MV-4-11 (cell line): ENCODE measurements at regions not wholly inside any gene's neighbourhood (a gene's known extent, or its start where the extent isn't known, plus 50 kb on each side); places are given as distances from the start of the nearest gene placed in this dataset.
"Not testable (repeated sequence)": the region's sequence is repeated elsewhere in the genome, so short reads cannot be mapped to it uniquely, and the experiment has no call there.

Experiments
- DNase-seq: peaks from one replicate; lab custom pipeline; 2025; lab: John Stamatoyannopoulos, UW

DNA sequence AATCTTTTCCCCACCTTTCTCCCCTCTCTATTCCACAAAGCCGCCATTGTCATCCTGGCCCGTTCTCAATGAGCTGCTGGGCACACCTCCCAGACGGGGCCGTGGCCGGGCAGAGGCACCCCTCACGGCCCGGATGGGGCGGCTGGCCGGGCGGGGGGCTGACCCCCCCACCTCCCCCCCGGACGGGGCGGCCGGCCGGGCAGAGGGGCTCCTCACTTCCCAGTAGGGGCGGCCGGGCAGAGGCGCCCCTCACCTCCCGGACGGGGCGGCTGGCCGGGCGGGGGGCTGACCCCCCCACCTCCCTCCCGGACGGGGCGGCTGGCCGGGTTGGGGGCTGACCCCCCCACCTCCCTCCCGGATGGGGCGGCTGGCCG is 85.6 kb downstream of the OR2B2 start:
- not testable (repeated sequence) for DNase-seq

DNA sequence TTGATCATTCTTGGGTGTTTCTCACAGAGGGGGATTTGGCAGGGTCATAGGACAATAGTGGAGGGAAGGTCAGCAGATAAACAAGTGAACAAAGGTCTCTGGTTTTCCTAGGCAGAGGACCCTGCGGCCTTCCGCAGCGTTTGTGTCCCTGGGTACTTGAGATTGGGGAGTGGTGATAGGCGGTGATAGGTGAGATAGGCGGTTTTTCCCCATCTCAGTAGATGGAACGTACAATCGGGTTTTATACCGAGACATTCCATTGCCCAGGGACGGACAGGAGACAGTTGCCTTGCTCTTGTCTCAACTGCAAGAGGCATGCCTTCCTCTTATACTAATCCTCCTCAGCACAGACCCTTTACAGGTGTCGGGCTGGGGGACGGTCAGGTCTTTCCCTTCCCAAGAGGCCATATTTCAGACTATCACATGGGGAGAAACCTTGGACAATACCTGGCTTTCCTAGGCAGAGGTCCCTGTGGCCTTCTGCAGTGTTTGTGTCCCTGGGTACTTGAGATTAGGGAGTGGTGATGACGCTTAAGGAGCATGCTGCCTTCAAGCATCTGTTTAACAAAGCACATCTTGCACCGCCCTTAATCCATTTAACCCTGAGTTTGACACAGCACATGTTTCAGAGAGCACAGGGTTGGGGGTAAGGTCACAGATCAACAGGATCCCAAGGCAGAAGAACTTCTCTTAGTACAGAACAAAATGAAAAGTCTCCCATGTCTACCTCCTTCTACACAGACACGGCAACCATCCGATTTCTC is 86.2 kb downstream of the OR2B2 start:
- not testable (repeated sequence) for DNase-seq

DNA sequence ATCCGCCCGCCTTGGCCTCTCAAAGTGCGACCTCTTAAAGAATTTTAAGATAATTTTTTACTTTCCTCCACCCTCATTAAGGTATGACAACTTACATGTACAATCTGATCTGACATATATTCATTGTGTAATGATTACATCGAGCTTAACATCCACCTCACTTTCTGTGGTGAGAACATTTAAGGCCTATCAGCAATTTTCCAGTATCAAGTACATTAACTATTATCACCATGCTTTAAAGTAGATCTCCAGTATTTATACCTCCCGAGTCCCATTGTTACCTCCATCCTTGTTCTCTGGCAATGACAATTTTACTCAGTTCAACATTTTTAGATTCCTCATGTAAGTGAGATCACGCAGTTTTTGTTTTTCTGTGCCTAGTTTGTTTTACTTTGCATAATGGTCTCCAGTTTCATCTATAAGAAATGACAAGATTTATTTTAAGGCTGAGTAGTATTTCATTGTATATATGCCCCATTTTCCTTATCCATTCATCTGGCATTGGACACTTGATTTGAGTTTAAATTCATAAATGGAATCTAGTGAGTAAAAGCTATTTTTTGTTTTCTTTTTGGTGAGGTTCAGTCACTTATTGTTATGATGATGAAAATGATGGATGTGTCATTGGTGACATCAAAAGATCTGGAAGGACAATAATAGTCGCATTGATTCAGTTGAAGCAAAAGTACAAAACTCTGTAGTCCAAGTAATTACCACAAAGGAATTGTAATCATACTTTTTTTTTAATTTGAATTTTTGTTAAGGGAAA is 87.0 kb downstream of the OR2B2 start:
- DNase-seq, result peak; percentile 59

DNA sequence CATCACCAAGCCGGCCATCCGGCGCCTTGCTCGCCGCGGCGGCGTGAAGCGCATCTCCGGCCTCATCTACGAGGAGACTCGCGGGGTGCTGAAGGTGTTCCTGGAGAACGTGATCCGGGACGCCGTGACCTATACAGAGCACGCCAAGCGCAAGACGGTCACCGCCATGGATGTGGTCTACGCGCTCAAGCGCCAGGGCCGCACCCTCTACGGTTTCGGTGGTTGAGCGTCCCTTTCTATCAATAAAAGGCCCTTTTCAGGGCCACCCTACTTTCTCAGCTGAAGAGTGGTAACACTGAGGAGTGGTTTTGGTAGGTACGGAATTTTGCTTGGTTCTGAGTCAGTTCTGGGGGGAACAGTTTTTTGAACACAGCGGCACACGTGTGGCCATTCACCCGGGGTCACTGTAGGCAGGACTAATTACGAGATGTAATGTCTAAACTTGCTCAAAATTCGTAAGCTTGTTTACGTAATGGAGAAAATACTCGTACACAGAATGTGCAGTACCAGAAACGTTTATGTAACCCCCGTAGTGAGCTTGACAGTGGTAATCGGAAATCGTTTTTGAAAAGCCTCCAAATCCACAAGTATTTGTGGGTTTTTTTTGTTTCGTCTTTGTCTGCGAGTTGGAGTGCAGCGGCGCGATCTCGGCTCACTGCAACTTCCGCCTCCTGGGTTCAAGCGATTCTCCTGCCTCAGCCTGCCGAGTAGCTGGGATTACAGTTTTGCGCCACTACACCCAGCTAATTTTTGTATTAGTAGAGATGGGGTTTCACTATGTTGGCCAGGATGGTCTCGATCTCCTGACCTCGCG is 87.8 kb downstream of the OR2B2 start:
- peak; percentile 82 for DNase-seq

DNA sequence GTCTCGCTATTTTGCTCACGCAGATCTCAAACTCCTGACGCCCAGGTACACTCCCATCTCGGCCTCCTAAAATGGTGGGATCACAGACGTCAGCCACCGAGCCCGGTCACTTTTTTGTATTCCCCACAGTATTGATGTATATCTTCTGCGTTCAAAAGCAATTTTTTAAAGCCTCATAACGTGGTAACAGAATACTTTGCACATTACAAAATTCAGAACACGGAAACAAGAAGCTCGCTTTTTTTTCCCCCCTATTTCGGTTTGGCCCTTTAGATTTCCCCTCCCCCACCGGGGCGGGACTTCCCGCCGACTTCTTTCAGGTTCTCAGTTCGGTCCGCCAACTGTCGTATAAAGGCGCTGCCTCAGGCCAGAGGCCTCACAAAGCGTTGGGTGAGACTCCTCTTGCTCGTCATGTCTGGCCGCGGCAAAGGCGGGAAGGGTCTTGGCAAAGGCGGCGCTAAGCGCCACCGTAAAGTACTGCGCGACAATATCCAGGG is 88.4 kb downstream of the OR2B2 start:
- DNase-seq, result peak; percentile 82

DNA sequence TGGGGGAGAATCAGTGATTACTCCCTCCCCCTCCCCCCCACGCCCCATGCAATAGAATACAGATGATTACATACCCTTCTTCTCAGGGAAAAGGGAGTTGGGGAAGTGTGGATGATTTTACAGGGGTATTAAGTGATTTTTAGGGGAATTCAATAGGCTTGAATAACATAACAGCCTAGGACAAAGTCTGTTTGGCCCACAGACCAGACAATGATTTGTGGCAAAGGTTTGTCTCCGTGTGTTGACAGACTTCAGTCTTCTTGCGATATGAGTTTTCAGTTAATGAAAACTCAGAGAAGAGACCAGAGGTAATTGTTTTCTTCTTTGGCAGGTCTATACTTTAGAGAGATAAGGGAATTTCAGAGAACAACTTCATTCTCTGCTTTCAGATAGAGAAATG is 95.3 kb downstream of the OR2B2 start:
- DNase-seq, result no peak

DNA sequence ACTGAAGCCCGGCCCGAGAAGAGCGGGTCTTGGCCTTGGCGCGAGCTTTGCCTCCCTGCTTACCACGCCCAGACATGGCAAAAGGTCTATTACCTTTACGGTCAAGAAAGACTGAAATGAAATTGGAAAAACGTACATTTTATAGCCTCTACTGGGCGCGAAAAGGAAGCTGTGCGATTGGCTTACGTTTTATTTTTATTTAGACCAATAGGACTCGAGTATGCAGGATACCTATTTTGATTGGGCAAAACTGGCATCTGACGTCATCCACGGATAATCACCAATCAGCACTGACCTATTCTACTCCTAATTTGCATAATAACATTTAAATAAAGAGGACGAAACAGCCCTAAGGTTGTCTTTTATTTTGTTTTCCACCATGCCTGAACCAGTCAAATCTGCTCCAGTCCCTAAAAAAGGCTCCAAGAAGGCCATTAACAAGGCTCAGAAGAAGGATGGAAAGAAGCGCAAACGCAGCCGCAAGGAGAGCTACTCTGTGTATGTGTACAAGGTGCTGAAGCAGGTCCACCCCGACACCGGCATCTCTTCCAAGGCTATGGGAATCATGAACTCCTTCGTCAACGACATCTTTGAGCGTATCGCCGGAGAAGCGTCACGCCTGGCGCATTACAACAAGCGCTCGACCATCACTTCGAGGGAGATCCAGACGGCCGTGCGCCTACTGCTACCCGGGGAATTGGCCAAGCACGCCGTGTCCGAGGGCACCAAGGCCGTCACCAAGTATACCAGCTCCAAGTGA is 97.4 kb downstream of the OR2B2 start:
- peak; percentile 97 for DNase-seq

DNA sequence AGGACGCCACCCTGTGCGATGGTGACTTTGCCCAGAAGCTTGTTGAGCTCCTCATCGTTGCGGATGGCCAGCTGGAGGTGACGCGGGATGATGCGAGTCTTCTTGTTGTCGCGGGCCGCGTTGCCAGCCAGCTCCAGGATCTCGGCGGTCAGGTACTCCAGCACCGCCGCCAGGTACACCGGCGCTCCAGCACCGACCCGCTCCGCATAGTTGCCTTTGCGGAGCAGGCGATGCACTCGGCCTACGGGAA is 97.9 kb downstream of the OR2B2 start:
- DNase-seq, result not testable (repeated sequence)

DNA sequence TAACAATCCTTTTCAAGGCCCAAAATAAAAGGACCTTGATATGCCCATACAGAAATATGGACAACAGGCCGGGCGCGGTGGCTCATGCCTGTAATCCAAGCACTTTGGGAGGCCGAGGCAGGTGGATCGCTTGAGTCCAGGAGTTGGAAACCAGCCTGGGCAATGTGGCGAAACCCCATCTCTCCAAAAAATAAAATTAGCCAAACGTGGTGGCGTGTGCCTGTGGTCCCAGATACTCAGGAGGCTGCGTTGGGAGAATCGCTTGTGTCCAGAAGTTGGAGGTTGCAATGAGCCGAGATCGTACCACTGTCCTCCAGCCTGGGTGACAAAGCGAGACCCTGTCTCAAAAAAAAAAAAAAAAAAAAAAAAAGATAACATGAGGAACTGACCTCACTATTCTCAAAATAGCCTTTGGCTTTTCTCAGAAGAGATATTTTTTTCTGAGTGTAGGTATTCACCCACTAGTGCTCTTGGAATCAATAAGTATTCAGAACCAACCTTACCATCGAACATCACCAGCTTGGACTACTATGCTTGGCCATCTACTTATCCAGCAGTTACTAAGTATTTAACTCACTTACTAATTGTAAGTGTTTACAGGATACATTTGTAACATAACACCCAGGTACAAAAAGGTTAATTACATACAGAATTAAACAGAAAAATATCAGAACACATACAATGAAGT is 99.2 kb downstream of the OR2B2 start:
- DNase-seq, result peak; percentile 64

DNA sequence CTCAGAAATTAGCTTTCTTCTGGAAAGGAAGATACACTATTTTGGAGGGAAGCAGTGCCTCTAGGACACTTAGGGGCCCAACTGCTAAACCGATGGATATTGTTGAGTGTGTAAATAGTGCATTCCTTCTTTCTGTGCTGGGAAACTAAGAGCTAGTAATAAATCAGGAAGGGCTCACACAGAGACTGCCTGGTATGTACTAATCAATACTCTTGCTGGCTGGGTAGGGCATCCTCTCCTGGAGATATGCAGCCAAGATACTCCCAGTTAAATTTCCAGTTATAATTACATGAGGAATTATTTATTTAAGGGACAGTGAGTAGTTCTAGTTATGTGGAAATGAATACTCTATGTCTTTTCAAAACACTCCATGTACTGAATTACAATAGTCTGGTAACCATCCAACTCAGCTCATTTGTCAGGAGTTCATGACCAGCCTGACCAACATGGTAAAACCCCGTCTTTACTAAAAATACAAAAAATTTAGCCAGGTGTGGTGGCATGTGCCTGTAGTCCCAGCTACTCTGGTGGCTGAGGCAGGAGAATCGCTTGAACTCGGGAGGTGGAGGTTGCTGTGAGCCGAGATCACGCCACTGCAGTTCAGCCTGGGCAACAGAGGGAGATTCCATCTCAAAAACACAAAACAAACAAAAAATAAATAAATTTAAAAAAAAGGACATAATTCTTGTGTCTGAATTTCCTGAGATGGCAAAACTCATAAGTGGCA is 100.0 kb downstream of the OR2B2 start:
- DNase-seq, result no peak

DNA sequence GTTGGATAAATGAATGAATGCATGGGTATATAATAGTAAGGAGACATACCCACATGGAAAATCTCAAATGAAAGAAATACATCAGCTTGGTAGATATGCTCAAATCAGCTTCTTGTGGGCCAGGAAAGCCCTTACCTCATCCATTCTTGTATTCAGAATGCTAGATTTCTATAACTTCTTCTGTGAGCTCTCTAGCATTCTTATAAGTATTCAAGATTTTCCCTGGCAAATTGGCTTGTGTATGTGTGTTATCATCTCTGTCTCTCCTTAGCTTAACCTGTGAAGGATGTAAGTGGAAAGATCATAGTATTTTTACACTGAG is 100.8 kb downstream of the OR2B2 start:
- no peak for DNase-seq

DNA sequence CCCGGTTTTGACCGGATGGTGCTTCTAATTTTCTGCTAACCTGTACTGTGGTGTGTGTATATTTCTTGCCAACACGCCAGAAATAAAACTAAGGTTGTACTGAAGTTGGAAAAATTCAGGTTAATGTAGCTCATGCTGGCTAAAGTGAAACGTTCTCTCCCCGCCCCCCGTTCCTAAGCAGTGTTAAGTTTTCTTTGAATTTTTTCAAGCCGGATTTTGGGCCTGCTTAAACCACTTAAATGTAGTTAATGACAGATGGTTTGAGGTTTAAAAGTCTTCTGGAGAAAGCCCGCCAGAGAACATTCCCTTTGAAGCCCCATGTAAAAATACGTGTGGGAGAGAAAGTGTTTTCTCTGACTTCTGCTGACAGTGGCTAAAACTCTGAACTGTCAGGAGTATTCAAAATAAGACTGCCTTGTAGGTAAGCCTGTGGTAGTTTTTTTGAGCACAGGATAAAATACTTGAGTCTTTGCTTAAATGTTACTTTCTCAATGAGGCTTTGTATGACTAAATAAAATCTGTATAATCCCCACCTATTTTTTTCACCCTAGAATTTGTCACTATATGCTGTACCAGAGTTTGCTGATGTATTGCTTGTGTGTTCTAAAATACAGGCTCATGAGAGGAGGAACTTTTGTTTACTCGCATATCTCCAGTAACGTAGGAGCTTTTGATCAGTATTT is 101.3 kb downstream of the OR2B2 start:
- peak; percentile 47 for DNase-seq

DNA sequence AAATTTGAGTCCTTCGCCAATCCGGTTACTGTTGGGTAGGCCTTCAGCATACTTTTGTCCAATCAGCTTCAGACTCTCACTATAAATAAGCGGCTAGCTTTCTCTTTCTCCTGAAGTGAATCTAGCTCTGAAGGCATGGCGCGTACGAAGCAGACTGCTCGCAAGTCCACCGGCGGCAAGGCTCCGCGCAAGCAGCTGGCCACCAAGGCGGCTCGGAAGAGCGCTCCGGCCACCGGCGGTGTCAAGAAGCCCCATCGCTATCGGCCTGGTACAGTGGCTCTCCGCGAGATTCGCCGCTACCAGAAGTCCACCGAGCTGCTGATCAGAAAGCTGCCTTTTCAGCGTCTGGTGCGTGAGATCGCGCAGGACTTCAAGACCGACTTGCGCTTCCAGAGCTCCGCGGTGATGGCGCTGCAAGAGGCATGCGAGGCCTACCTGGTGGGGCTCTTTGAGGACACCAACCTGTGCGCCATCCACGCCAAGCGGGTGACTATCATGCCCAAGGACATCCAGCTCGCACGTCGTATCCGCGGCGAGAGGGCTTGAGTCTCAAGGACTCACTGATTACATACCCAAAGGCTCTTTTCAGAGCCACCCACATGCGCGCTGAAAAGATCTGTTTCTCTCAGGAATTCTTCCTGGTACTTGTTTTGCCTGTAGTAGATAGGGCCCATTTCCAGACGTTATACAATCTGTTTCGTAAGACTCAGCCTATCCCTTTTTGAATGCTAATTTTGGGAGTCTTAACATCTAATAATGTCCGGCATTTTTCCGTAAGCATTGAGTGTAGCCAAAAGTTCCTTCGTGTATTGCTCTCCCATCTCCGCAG is 102.0 kb downstream of the OR2B2 start:
- DNase-seq, result peak; percentile 97

DNA sequence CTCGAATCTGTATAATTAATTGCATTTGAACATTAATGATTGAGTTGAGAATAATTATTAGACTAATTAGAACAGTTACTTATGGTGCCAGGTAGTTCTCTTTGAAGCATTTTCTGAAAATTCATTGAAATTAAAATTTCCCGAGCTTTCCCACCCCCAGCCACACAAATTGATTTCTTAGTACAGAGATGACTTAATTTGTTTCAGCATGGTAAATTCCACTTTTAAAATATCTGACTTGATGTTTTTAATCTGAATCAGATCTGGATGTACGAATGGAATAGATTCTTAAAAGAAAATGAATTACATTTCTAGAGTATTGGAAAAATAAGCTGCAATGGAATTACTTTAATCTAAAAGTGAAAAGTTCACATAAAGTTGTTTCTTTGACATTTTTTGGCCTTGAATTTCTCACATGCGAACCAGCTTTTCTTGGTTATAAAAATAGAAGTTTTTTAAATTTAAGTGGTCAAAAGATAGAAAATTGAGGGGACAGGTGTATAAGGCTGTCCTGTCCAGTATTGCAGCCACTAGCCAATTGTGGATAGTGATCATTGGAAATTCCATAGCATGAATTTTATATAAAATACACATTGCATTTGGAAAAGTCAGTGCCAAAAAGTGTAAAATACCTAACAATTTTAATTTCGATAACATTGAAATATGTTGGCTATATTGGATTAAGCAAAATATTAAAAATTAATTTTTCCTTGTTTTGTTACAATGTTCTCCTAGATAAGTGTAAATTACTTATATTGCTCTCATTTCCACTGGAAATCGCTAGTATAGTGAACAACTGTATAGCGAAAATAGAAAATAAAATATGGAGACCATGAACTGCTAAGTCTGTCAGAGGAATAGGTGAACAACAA is 102.9 kb downstream of the OR2B2 start:
- DNase-seq, result no peak

DNA sequence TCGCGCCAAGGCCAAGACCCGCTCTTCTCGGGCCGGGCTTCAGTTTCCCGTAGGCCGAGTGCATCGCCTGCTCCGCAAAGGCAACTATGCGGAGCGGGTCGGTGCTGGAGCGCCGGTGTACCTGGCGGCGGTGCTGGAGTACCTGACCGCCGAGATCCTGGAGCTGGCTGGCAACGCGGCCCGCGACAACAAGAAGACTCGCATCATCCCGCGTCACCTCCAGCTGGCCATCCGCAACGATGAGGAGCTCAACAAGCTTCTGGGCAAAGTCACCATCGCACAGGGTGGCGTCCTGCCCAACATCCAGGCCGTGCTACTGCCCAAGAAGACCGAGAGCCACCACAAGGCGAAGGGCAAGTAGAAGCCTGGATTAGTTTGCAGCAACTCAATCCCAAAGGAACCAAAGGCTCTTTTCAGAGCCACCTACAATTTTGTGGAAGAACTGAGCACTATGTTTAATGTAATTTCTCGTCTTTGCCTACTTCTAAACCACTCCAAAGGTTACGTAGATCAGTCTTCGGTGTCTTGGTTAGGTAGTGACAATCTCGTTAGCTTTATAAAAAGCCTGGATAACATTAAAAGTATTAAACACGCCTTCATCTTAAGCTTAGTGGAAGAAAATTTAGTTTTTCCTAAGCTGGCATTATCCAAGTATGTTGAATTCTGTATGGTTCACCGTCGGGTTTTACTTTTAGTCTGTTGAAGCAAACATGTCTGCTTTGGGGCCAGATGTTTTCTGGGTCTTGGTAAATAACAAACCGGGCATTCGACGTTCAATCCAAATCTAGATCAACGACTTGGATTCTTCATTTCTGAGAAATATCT is 103.7 kb downstream of the OR2B2 start:
- peak; percentile 67 for DNase-seq

DNA sequence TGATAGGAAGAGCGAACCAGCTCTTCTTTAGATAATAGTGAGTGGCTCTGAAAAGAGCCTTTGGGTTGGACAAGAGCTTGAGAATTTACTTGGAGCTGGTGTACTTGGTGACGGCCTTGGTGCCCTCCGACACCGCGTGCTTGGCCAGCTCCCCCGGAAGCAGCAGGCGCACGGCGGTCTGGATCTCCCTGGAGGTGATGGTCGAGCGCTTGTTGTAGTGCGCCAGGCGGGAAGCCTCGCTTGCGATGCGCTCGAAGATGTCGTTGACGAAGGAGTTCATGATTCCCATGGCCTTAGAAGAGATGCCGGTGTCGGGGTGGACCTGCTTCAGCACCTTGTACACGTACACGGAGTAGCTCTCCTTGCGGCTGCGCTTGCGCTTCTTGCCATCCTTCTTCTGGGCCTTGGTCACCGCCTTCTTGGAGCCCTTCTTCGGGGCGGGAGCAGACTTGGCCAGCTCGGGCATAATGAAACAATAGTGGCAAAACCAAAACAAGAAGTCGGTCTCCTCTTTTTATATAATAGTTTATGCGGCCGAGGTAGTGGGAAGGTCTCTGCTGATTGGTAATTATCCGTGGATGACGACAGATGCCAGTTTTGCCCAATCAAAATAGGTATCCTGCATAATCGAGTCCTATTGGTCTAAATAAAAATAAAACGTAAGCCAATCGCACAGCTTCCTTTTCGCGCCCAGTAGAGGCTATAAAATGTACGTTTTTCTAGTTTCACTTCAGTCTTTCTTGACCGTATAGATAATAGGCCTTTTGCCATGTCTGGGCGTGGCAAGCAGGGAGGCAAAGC is 104.6 kb downstream of the OR2B2 start:
- peak; percentile 99 for DNase-seq

DNA sequence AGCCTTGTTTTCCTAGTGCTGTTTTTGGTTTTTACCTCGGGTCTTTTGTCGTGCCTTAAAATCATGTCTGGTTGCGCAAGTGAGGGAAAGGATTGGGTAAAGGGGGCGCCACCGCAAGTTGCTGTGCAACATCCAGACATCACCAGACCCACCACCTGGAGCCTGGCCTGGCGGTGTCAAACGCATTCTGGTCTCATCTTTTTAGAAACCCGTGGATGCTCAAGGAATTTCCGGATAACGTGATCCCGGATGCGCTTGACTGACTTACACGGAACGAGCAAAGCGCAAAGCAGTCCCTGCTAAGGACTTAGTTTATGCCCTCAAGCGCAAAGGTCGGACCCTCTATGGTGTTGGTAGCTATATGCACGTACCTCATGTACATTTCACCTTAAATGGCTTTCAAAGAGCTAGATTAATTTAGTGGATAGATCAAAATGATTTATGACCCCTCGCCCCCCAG is 105.2 kb downstream of the OR2B2 start:
- DNase-seq, result peak; percentile 79
